ENCODE measurements at regions not wholly inside any gene's neighbourhood (a gene's known extent, or its start where the extent isn't known, plus 50 kb on each side); places are given as distances from the start of the nearest gene placed in this dataset.

DNA sequence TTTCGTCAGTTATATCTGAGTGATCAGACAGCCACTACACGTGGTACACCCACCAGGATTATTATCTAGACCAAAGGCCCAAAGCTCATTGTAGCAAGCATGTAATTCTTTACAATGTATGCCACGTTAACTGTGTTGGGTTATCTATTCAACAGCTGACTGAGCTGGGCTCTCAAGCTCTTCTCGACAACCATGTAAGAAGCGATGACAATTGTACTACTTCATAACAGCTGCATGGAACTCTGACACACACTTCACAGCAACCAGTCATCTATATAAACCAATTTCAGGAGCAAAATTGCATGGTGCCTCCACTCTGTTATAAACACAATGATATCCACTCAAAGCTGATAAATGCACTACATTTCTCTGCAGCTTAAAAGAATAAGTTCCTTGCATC is 701.8 kb downstream of the NR4A2 start:
- in situ Hi-C loops (cut with MboI; ENCODE audit: low pct_ligation_motif_present in 1 of 4, low pct_unique_long_range_greater_than_20kb in 1 of 4, low sequenced_read_pairs in 3 of 4) (no loop called here), intact Hi-C loops (cut with DNase I; ENCODE audit: low total_unique reads) (no loop called here)
- H3K27ac ChIP-seq, result no peak overlapping the region
- 64 to 67% methylated on average over 5 of the region's 5 CpGs for WGBS, 2 donors (ENCODE audit: low coverage in 1 of 2)
- no peak overlapping the region for H3K4me3 ChIP-seq
- H3K4me1 ChIP-seq, result no peaks in the 10 kb centered on the region
- no peaks in the 10 kb centered on the region for H3K9me3 ChIP-seq
- H3K36me3 ChIP-seq, result no peaks in the 10 kb centered on the region
- DNase-seq, result no peak
- TF ChIP-seq POLR2A (IDR thresholded peaks at IDR 0.05) (no peak), EP300 (IDR thresholded peaks at IDR 0.05; ENCODE audit: low read depth) (no peak), POLR2AphosphoS5 (IDR thresholded peaks at IDR 0.05) (no peak)
- TF ChIP-seq, protein P1, sequence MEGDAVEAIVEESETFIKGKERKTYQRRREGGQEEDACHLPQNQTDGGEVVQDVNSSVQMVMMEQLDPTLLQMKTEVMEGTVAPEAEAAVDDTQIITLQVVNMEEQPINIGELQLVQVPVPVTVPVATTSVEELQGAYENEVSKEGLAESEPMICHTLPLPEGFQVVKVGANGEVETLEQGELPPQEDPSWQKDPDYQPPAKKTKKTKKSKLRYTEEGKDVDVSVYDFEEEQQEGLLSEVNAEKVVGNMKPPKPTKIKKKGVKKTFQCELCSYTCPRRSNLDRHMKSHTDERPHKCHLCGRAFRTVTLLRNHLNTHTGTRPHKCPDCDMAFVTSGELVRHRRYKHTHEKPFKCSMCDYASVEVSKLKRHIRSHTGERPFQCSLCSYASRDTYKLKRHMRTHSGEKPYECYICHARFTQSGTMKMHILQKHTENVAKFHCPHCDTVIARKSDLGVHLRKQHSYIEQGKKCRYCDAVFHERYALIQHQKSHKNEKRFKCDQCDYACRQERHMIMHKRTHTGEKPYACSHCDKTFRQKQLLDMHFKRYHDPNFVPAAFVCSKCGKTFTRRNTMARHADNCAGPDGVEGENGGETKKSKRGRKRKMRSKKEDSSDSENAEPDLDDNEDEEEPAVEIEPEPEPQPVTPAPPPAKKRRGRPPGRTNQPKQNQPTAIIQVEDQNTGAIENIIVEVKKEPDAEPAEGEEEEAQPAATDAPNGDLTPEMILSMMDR (IDR thresholded peaks at IDR 0.05), result no peak
- H3K27me3 ChIP-seq, result no peaks in the 10 kb centered on the region

DNA sequence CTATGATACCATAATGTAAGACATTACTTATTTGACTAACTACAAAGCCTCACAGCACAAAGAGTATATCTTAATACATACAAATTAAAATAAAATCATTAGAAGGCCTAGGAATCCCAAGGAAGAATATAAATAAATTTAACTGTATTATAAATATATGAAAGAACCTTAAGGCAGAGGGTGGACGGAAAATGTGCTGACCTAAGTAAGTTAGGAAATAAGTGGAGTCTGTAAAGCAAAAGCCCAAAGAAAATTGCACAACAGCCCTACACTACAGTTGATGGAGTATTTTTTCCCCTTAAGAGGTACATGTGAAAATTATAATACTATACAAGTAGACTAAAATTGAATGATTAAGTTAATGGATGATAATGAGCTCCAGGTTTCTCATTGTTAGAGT is 710.1 kb downstream of the NR4A2 start:
- intact Hi-C loops (cut with DNase I; ENCODE audit: low total_unique reads) (no loop called here), in situ Hi-C loops (cut with MboI; ENCODE audit: low pct_ligation_motif_present in 1 of 4, low pct_unique_long_range_greater_than_20kb in 1 of 4, low sequenced_read_pairs in 3 of 4) (no loop called here)
- H3K27ac ChIP-seq, result no peak overlapping the region
- no peak overlapping the region for H3K4me3 ChIP-seq
- no peaks in the 10 kb centered on the region for H3K4me1 ChIP-seq
- no peak for DNase-seq
- H3K9me3 ChIP-seq, result no peaks in the 10 kb centered on the region
- 0 to 43% methylated on average over 1 of the region's 1 CpG for WGBS, 2 donors (ENCODE audit: low coverage in 1 of 2)
- TF ChIP-seq EP300 (IDR thresholded peaks at IDR 0.05; ENCODE audit: low read depth) (no peak), POLR2AphosphoS5 (IDR thresholded peaks at IDR 0.05) (no peak), POLR2A (IDR thresholded peaks at IDR 0.05) (no peak)
- TF ChIP-seq, protein P1 (IDR thresholded peaks at IDR 0.05), result no peak
- H3K36me3 ChIP-seq, result no peaks in the 10 kb centered on the region
- H3K27me3 ChIP-seq, result no peaks in the 10 kb centered on the region

DNA sequence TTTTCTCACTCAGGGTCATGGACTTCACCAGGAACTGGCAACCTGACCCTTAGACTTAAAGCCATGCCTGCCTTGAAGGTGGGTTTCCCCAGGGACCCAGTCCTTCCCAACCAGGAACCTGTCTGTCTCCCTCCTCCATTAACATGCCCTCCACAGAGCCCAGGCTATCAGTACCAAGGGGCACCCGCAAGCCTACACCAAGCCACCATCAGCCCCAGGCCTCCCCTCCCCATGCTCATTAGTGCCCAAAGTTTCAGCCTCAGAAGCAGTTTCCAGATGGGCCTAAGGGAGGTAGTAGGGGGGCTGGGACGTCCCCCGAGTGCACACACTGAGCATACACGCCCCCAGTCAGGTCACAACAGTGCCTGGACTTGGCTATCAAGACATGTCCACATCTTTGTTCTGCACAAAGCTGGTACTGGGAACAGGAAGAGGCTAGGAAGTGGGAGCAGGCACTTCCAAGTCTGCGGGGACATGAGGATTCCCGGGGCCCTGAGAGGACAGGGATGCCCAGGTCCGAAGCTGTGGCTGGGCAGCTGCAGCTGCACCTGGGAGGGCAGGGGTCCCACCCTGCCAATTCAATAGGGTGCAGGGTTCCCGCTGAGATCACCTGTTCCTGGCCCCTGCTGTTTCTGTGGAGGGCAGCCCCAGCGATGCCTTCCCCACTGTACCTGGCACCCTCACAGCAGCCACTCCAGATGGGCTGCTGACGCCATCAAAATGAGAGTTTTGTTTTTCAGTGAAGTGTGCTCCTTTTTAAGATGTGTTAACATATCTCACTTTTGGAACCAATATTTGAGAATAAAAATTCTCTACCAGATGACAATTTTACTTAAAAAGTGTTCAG is 731.4 kb downstream of the NR4A2 start:
- in situ Hi-C loops (cut with MboI; ENCODE audit: low pct_ligation_motif_present in 1 of 4, low pct_unique_long_range_greater_than_20kb in 1 of 4, low sequenced_read_pairs in 3 of 4) (no loop called here), intact Hi-C loops (cut with DNase I; ENCODE audit: low total_unique reads) (no loop called here)
- TF ChIP-seq, protein P1 (IDR thresholded peaks at IDR 0.05), result no peak
- TF ChIP-seq EP300 (IDR thresholded peaks at IDR 0.05; ENCODE audit: low read depth) (no peak), POLR2AphosphoS5 (IDR thresholded peaks at IDR 0.05) (no peak), POLR2A (IDR thresholded peaks at IDR 0.05) (no peak)
- WGBS, 2 donors (ENCODE audit: low coverage in 1 of 2), result 60 to 74% methylated on average over 1 to 10 of the region's 10 CpGs
- Histone ChIP-seq H3K9me3 (peaks cover 0 to 3% of the 10 kb centered on the region in 2 donors), H3K27ac (no peak overlapping the region), H3K27me3 (no peaks in the 10 kb centered on the region), H3K4me3 (no peak overlapping the region), H3K4me1 (no peaks in the 10 kb centered on the region), H3K36me3 (no peaks in the 10 kb centered on the region)
- no peak for DNase-seq

DNA sequence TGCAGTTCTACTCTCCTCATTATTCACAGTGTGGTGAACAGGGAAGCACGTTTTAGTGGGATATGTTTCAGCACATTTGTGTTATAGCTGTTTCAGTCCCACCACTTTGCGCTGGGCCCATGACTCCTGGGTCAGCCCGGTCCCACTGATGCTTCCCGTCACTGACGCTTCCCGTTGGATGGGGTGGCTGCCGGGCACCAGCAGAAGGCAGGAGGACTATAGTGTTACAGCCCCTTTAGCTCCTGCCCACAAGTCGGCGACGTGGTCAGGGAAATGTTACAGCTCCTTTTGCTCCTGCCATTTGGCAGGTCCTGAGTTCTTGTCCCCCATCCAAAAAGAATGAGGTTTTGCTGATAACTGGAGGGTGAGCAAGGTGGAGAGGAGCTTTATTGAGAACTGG is 732.2 kb downstream of the NR4A2 start:
- DNase-seq, result no peak
- no peak for TF ChIP-seq EP300 (IDR thresholded peaks at IDR 0.05; ENCODE audit: low read depth)
- no peak for TF ChIP-seq POLR2AphosphoS5 (IDR thresholded peaks at IDR 0.05)
- TF ChIP-seq, protein P1 (IDR thresholded peaks at IDR 0.05), result no peak
- TF ChIP-seq POLR2A (IDR thresholded peaks at IDR 0.05), result no peak
- Histone ChIP-seq H3K27me3 (no peaks in the 10 kb centered on the region), H3K9me3 (peaks cover 0 to under 1% of the 10 kb centered on the region in 2 donors), H3K36me3 (no peaks in the 10 kb centered on the region), H3K4me1 (no peaks in the 10 kb centered on the region), H3K4me3 (no peak overlapping the region), H3K27ac (no peak overlapping the region)
- in situ Hi-C loops (cut with MboI; ENCODE audit: low pct_ligation_motif_present in 1 of 4, low pct_unique_long_range_greater_than_20kb in 1 of 4, low sequenced_read_pairs in 3 of 4) (no loop called here), intact Hi-C loops (cut with DNase I; ENCODE audit: low total_unique reads) (no loop called here)
- 83% methylated on average over 10 of the region's 10 CpGs; no CpG with 5 or more reads in 1 of the 2 donors for WGBS, 2 donors (ENCODE audit: low coverage in 1 of 2)
